ENCODE measurements at regions not wholly inside any gene's neighbourhood (a gene's known extent, or its start where the extent isn't known, plus 50 kb on each side); places are given as distances from the start of the nearest gene placed in this dataset.
"Not testable (repeated sequence)": the region's sequence is repeated elsewhere in the genome, so short reads cannot be mapped to it uniquely, and the experiment has no call there.

DNA sequence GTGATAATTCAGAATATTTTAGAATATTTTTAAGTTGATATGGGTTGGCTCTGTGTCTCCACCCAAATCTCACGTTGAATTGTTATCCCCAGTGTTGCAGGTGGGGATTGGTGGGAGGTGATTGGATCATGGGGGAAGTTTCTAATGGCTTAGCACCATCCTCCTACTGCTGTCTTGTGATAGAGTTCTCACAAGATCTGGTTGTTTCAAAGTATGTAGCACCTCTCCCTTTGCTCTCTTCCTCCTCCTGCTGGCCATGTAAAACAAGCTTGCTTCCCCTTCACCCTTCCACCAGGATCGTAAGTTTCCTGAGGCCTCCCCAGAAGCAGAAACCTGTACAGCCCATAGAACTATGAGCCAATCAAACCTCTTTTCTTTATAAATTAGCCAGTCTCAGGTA, 214.6 kb upstream of the C9orf72 start:
- in situ Hi-C loops (cut with HindIII; ENCODE audit: low sequenced_read_pairs): no loop called here
- DNase-seq (ENCODE audit: low spot score): no peak

DNA sequence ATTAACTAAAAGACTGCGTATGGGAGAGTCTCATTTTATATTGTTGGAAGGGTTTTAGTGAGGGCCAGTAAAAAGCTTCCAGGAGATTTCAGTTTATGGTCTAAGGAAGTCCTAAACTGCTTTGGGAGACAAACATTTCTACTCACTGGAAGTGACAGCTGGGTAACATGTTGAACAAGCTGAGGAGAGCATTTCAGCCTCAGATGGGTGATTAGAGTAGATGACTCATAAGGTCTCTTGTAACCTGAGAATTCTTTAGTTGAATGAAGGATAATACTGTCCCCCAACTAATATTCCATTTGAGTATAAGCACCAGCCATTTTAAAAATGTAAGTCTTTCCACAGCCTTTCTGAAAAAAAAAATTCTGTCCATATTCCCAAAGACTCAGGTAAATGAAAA, 218.0 kb upstream of the C9orf72 start:
- in situ Hi-C loops (cut with HindIII; ENCODE audit: low sequenced_read_pairs): no loop called here
- no peak for DNase-seq (ENCODE audit: low spot score)

DNA sequence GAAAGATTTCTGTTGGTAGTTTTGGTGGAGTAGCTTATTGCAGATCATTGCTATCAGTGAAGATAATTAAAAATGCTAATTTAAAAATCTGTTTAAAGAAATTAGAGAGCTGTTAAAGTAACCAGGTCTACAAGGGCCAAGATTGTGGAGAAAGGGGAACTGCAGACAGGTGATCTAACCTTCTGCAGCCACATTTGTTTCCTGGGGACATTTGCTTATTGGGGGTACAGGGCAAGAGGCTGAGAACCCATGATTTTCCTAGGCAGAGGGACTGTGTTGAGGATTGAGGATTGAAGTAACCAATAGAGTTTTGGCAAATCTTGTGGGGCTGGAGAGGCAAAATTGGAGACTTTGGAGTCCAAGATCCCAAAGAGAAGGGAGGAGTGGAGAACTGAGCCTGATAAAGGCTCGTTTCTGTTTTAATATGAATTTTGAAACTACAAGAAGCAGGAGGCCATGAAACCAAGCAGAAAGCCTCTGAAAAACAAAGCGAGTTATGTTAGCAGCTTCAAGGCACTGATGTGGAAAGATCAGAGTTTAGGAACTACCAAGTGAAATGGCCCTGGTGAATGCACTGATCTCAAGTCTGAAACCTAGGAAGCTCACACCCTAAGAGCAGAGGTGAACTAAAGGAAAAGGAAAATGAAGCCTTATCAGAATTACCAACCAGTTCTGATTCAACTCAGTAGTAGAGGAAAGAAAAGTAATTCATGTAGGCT, 219.8 kb upstream of the C9orf72 start:
- in situ Hi-C loops (cut with HindIII; ENCODE audit: low sequenced_read_pairs): no loop called here

DNA sequence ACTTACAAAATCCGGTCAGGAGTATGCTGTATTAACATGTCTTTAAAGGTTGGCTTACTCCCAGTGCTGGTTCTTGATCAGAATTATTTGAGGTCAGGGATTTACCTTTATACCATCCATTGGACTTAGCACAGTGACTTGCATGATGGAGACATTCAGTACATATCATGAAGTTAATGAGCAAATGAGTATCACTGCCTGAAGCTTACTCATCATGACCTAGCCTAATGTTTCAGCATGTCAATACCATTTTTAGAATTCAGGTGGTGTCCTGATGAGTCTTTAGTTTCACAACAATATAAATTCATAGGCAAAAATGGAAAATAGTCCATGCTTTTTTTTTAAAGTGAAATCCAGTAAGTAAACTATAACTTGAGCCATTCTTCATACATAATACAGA, 226.0 kb upstream of the C9orf72 start:
- no peak for DNase-seq (ENCODE audit: low spot score)
- in situ Hi-C loops (cut with HindIII; ENCODE audit: low sequenced_read_pairs): no loop called here

More for the DNA sequence above, 219.8 kb upstream of the C9orf72 start:
- no peak for DNase-seq (ENCODE audit: low spot score)

DNA sequence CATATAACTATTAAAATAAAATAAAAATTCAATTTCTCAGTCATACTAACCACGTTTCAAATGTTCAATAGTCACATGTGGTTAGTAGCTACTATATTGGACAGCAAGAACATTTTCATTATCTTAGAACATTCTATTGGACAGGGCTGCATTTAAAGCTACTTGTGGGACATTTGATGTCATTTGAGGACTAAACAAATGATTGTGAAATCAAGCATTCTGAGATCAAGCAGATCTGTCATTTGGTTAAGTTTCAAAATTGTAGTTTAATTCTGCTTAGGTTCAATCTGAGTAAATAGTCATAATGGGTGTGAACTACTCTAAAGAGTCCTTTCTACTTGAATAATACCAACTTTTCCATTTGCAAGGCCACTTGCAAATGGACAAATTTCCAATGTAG, 226.9 kb upstream of the C9orf72 start:
- in situ Hi-C loops (cut with HindIII; ENCODE audit: low sequenced_read_pairs): no loop called here
- no peak for DNase-seq (ENCODE audit: low spot score)

DNA sequence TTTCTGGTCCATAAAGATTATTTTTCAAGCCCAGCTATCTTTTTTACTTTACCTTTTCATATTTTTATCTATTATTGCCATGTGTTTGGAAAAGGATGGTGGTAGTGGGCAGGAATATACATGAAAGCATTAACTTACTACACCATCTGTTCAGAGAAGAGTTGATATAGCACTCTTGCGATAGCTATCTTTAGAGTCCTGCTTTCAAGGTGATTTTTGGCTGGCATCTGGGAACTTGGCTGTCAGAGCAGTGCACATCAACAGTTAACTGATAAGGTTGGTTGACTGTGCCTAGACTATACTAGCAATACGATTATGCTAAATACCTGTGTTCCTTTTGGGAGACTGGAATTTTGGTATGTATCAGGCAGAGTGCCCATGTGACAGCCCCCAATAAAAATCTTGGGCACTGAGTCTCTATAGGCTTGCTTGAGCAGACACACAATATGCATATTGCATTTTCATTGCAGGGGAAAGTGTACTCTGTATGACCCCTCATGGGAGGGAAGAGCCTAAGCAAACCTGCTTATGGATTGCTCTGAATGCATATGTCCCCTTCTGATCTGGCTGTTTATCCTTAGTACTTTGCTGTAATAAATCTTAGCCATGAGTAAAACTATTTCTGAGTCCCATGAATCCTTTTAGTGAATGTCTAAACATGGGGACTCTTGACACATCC, 227.6 kb upstream of the C9orf72 start:
- in situ Hi-C loops (cut with HindIII; ENCODE audit: low sequenced_read_pairs): no loop called here
- no peak for DNase-seq (ENCODE audit: low spot score)

DNA sequence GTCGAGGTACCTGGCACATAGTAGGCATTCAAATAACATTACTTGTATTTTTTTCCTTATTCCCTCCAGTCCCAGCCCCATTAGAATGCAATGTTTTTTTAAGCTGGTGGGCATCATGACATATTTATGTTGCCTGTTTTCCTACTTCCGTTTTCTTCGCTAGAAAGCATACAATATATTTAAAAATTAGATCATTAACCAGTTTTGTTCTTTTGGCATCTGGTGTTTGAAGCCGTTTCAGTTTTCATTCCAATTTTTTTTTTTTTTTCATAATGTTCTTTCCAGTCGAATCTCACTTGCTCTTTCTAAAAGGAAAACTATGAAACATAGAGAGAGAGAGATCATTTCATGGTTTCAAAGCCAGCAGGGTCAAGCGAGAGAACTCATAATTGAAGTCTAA, 228.3 kb upstream of the C9orf72 start:
- in situ Hi-C loops (cut with HindIII; ENCODE audit: low sequenced_read_pairs): no loop called here
- DNase-seq (ENCODE audit: low spot score): no peak

DNA sequence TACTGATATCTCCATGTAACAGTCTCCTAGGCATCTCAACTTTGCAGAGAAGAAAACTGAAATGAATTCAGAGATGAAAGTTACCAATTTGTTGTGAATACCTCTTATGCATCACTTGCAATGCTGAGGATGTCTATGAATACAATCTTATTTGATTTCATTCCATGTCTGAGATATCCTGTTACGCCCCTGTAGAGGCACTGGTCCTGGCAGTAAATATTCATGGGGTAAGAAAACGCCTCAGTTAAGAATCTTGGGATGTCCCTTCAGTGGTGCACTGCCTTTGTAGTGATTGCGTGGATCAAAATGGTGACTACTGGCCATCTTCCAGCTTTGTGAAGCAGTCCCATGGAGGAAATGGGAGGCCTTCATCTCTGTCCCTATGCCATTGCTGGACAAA, 229.1 kb upstream of the C9orf72 start:
- DNase-seq (ENCODE audit: low spot score): no peak
- in situ Hi-C loops (cut with HindIII; ENCODE audit: low sequenced_read_pairs): no loop called here

DNA sequence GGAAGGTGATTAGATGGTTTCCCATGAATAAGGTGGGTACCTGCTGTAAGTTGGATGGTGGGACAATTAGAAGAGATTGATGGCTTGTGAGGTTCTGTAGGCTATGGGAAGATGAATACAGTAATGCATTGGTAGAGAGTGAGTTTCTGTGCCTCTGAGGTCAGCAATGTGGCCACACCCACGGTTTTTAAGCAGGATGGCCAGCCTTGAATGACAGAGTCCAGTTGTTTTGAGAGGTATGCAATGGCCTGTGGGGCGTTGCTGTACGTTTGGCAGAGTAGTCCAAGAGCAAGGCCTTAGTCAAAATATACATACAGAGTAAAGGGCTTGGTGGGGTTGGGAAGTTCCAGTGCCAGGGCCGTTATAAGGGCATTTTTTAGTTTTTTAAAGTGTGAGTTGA, 235.6 kb upstream of the C9orf72 start:
- DNase-seq (ENCODE audit: low spot score): no peak
- in situ Hi-C loops (cut with HindIII; ENCODE audit: low sequenced_read_pairs): no loop called here

DNA sequence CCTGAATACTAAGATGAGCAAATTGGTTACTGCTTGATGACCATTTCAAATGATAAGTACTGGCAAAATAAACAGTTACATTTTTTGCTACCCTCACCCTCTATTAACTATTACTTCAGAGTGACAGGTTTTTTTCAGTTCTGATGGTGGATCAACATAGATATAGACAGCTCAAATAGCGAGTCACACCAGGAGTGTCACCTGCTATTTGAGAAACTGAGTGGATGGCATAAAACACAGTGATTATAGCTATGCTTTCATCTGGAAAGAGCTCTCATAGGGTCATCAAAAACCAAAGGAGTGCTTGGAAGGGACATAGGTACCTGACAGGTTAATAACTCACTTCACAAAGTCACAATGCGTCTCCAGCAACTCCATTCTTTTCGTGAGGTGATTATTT, 244.5 kb upstream of the C9orf72 start:
- no peak for DNase-seq (ENCODE audit: low spot score)
- in situ Hi-C loops (cut with HindIII; ENCODE audit: low sequenced_read_pairs): no loop called here

DNA sequence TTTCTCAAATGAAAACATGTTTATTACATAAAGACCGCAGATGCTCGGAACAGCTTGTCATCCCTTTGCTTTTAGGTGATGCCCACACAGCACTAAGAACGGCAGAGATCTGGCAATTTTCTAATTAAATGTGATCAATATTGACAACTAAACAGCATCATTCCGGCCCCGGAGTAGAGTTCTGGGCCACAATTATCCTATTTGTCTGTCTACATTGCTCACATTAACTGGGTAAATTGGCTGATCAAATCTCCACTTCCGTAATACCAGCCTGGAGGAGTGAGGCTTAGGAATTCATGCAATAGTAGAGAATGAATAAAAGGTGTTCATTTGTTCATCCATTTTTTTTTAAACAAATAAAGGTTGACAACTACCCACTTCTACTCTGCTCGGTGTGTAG, 245.1 kb upstream of the C9orf72 start:
- in situ Hi-C loops (cut with HindIII; ENCODE audit: low sequenced_read_pairs): no loop called here
- DNase-seq (ENCODE audit: low spot score): no peak

DNA sequence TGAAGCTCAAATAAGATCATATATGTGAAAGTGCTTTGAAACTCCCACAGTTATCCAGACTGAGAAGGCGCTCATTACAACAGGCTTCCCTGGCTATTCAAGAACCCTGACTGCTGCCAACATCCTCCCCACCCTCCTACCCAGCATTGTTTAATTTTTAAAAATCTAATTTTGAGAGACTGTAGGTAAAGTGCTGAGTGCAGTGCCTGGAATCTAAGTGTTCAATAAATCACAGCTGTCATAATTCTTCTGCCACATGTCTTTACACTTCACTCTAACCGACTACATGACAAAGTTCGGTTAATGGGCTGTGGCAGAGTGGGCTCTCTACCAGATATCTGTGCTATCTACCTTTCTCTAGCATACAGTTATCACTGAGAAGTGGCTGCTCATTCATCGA, 255.6 kb upstream of the C9orf72 start:
- in situ Hi-C loops (cut with HindIII; ENCODE audit: low sequenced_read_pairs): no loop called here
- no peak for DNase-seq (ENCODE audit: low spot score)

DNA sequence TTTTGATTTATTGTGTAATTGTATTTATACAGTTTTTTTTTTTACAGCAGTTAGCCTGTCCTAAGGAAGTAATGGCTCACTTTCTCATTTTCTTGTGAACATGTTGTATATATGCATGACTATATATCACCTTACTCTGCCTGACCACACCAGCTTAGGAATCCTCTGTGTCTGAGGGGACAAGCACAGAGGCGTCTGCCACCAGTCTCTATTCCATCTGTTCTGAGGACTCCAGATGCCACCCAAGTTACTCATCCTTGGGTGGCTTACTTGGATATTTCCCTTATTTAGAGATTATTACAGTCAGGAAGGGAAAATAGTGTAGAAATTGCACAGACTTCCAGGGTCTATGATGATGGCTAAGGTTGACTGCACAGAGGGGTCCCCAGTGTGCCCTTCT, 256.3 kb upstream of the C9orf72 start:
- in situ Hi-C loops (cut with HindIII; ENCODE audit: low sequenced_read_pairs): no loop called here
- DNase-seq (ENCODE audit: low spot score): no peak

DNA sequence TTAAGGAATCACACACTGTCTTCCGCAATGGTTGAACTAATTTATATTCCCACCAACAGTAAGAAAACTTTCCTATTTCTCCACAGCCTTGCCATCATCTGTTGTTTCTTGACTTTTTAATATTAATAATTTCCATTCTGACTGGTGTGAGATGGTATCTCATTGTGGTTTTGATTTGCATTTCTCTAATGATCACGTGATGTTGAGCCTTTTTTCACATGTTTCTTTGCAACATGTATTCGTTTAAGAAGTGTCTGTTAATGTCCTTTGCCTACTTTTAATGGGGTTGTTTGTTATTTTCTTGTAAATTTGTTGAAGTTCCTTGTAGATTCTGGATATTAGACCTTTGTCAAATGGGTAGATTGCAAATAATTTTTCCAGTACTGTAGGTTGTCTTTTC, 258.8 kb upstream of the C9orf72 start:
- in situ Hi-C loops (cut with HindIII; ENCODE audit: low sequenced_read_pairs); DNase-seq (ENCODE audit: low spot score): not testable (repeated sequence)

DNA sequence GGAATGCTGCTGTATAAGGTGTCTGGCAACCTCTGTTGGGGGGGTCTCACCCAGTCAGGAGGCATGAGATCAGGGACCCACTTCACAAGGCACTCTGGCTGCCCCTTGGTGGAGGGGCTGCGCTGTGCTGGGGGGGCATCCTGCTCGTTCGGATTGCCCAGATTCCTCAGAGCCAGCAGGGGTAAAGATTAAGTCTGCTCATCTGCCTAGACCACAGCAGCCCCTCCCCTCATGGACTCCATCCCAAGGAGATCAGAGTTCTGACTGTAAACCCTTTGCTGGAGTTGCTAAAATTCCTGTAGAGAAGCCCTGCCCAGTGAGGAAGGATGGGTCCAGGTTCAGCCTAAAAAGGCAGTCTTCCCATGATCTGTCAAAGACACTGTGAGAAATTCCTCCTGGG, 262.0 kb upstream of the C9orf72 start:
- no peak for DNase-seq (ENCODE audit: low spot score)
- in situ Hi-C loops (cut with HindIII; ENCODE audit: low sequenced_read_pairs): no loop called here

DNA sequence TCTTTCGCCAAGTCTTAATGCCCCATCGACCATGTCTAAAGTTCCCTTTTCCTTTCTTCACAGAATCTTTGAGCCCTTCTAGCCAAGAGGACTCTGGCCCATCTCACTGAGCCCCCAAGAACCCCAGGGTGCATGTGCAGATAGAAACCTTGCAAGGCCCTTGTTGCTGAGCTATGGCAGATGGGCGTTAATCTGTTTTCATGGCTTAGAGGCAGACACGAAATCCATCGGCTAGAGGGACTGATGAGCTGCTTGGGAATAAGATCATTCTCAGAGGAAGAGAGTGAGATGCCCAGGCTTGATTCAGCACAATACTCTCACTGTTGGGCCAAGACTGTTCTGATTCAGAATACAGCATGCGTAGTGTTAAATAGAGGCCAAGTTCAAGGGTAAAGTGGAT, 262.5 kb upstream of the C9orf72 start:
- in situ Hi-C loops (cut with HindIII; ENCODE audit: low sequenced_read_pairs): no loop called here
- DNase-seq (ENCODE audit: low spot score): no peak

DNA sequence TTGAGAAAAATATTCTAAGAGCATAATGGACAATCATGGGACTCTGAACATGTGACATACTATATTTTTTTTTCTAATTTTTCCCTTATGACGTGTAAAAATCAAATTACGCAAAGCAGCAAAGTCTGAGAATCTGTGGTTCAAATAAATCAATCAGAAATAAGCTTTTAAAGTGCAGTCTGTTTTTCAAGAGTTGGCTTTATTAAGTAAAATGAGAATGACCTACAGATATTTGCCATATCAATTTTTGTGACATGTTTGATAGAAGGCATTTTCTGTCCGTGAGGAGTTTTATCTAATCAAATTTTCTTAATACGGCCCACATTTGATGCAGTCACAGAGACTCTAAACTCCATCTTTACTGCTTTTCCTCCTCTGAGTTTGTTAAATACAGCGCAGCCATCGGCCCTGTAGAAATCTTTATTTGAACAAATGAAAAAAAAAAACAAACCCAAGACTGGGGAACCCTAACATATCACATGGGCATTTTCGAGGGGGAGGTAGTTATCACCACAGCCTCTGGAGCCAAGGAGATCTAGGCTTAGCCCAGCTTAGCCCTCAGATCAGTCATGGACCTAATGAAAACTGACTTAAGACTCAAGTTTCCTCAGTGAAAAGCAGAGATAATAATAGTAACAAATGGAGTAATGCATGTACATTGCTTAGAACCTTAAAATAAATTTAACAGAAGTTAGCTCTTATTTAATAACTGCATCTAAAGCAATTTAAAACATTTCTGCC, 263.6 kb upstream of the C9orf72 start:
- in situ Hi-C loops (cut with HindIII; ENCODE audit: low sequenced_read_pairs): no loop called here
- DNase-seq (ENCODE audit: low spot score): no peak

DNA sequence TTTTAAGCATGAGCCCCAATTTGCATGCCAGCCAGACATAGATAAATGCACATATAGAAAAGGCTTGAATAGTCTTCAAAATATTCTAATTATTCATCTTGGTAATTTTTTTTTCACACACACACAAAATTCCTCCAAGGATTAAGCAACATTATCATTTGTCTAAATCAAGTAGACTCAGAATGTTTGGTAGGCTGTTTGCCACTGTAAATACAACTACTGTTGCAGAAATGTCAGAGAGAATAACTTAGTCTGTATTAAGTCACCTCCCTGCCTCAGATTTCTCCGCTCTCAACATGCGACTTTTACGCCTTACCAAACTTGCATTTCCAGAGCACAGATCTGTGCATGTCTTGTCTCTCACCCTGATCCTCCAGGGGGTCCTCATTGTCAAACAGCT, 265.6 kb upstream of the C9orf72 start:
- in situ Hi-C loops (cut with HindIII; ENCODE audit: low sequenced_read_pairs): no loop called here
- DNase-seq (ENCODE audit: low spot score): no peak

DNA sequence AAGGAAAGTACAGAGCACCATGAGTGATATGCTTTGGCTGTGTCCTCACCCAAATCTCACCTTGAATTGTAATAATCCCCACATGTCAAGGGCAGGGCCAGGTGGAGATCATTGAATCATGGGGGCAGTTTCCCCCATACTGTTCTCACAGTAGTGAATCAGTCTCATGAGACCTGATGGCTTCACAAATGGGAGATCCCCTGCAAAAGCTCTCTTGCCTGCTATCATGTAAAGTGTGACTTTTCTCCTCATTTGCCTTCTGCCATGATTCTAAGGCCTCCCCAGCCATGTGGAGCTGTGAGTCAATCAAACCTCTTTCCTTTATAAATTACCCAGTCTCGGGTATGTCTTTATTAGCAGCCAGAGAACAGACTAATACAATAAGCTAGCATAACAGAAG, 266.5 kb upstream of the C9orf72 start:
- DNase-seq (ENCODE audit: low spot score); in situ Hi-C loops (cut with HindIII; ENCODE audit: low sequenced_read_pairs): not testable (repeated sequence)

DNA sequence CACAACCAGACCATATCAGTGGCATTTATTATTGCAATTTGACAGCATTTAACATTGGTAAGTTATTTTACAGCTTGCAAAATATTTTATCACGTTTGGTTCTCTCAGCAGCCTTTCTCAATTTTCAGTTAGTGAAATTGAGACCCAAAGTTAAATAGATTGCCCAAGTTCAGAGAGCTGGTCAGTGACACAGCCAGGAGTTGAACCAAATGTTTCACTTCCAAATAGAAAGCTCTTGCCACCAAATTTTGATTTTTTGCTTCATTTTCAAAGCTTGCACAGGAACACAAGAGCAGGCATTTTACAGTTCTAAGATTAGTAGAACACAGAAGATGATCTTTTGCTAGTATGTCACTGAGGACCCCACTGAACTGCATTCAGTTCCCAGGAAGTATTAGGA, 271.5 kb upstream of the C9orf72 start:
- in situ Hi-C loops (cut with HindIII; ENCODE audit: low sequenced_read_pairs): no loop called here
- no peak for DNase-seq (ENCODE audit: low spot score)

DNA sequence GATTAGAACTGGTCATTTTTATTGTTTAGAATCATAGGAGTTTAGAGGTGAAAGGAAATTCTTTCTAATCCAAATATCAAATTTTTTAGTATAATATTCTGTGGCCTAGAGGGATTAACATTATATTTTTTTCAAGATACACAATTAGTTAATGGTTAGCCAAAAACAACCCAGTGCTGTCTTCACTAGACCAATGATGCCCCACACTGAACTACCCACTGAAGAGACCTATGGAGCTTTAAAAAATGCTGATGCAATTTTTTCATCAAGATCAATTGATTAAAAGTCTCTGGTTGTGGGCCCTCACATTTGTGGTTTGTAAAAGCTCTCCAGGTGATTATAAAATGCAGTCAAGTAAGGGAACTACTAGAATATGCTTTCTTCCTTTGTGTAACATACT, 274.1 kb upstream of the C9orf72 start:
- in situ Hi-C loops (cut with HindIII; ENCODE audit: low sequenced_read_pairs): no loop called here
- no peak for DNase-seq (ENCODE audit: low spot score)

All from G401 (cell line).